SK-N-SH treated with all-trans-retinoic acid at 6 μM for 48 hours (cell line): ENCODE measurements at regions not wholly inside any gene's neighbourhood (a gene's known extent, or its start where the extent isn't known, plus 50 kb on each side); places are given as distances from the start of the nearest gene placed in this dataset.

Source experiments
- ISL1 ChIP-seq: fragments of 250-450 bp; sonication (Bioruptor Pico); IDR thresholded peaks from 2 replicates; pipeline ENCODE4 v2.1.2; 2022; ENCODE audit warnings: mild to moderate bottlenecking, moderate library complexity
- PPARA ChIP-seq: fragments of 250-450 bp; sonication (Bioruptor Pico); IDR thresholded peaks from 2 replicates; pipeline ENCODE4 v1.5.0; 2020; ENCODE audit warnings: mild to moderate bottlenecking, borderline replicate concordance
- ZFP3 ChIP-seq: fragments of 250-450 bp; sonication (Bioruptor Pico); IDR thresholded peaks from 2 replicates; pipeline ENCODE4 v1.5.0; 2020; ENCODE audit warnings: mild to moderate bottlenecking, moderate library complexity
- TF ChIP-seq, protein P1 (sequence below): fragments of 250-450 bp; sonication (Bioruptor Pico); IDR thresholded peaks from 2 replicates; pipeline ENCODE4 v1.8.0; 2020; ENCODE audit warnings: mild to moderate bottlenecking, moderate library complexity, borderline replicate concordance
- TF ChIP-seq, protein P2 (sequence below): fragments of 250-450 bp; sonication (Bioruptor Pico); IDR thresholded peaks from 2 replicates; pipeline ENCODE4 v1.5.0; 2020; ENCODE audit warnings: mild to moderate bottlenecking, moderate library complexity

DNA sequence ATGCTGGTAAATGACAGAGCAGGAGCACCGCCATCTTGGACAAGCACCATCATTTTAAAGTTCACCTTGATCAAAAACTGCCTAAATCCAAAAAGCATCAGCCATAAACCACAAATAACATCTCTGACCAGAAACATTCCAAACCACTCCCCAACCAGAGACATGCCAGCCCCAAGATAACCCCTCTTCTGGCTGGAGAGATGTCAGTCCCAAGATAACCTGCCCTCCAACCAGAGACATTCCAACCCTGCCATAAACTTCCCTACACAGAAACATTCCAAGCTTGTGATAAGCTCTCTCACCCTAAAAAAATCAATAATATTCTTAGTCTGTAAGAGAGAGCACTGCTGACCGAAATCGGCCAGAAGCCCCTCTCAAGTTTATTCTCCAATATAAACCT lies 659.3 kb downstream of the XPNPEP1 start:
- TF ChIP-seq, protein P1, sequence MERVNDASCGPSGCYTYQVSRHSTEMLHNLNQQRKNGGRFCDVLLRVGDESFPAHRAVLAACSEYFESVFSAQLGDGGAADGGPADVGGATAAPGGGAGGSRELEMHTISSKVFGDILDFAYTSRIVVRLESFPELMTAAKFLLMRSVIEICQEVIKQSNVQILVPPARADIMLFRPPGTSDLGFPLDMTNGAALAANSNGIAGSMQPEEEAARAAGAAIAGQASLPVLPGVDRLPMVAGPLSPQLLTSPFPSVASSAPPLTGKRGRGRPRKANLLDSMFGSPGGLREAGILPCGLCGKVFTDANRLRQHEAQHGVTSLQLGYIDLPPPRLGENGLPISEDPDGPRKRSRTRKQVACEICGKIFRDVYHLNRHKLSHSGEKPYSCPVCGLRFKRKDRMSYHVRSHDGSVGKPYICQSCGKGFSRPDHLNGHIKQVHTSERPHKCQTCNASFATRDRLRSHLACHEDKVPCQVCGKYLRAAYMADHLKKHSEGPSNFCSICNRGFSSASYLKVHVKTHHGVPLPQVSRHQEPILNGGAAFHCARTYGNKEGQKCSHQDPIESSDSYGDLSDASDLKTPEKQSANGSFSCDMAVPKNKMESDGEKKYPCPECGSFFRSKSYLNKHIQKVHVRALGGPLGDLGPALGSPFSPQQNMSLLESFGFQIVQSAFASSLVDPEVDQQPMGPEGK (CRISPR knock-in tag) = no peak
- TF ChIP-seq ISL1 (CRISPR knock-in tag) (no peak), ZFP3 (CRISPR knock-in tag) (no peak), PPARA (CRISPR knock-in tag) (no peak)
- TF ChIP-seq, protein P2, sequence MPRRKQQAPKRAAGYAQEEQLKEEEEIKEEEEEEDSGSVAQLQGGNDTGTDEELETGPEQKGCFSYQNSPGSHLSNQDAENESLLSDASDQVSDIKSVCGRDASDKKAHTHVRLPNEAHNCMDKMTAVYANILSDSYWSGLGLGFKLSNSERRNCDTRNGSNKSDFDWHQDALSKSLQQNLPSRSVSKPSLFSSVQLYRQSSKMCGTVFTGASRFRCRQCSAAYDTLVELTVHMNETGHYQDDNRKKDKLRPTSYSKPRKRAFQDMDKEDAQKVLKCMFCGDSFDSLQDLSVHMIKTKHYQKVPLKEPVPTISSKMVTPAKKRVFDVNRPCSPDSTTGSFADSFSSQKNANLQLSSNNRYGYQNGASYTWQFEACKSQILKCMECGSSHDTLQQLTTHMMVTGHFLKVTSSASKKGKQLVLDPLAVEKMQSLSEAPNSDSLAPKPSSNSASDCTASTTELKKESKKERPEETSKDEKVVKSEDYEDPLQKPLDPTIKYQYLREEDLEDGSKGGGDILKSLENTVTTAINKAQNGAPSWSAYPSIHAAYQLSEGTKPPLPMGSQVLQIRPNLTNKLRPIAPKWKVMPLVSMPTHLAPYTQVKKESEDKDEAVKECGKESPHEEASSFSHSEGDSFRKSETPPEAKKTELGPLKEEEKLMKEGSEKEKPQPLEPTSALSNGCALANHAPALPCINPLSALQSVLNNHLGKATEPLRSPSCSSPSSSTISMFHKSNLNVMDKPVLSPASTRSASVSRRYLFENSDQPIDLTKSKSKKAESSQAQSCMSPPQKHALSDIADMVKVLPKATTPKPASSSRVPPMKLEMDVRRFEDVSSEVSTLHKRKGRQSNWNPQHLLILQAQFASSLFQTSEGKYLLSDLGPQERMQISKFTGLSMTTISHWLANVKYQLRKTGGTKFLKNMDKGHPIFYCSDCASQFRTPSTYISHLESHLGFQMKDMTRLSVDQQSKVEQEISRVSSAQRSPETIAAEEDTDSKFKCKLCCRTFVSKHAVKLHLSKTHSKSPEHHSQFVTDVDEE = no peak
